ENCODE measurements at regions not wholly inside any gene's neighbourhood (a gene's known extent, or its start where the extent isn't known, plus 50 kb on each side); places are given as distances from the start of the nearest gene placed in this dataset.

DNA sequence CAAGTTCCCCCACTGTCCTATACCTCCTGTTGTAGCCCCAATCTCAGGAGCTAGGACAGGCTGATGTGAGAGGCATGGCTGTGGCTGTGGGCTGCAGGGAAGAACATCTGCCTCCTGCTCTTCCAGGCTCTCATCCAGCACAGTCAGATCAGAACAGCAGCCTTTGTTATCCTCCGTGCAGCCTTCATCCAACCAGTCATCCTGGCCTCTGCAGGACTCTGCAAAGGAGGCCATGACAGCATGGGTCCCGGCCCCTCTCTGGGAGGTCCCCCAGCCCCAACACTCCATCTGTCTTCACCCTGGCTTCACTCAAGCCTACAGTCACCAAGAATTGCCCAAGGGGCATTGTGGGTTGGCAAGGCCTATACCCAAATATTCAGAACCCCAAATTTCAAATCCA lies 223.2 kb upstream of the COPS8 start:
- Histone ChIP-seq H3K9me3 (ENCODE audit: insufficient read depth, low read depth) (peaks cover 5% of the 10 kb centered on the region; the same call in 1 of the 2 replicates), H3K4me2 (no peak overlapping the region), H3K4me3 (no peak overlapping the region), H3K36me3 (ENCODE audit: low read depth) (no peaks in the 10 kb centered on the region), H3K9me2 (ENCODE audit: insufficient read depth) (no peaks in the 10 kb centered on the region), H3F3A (ENCODE audit: insufficient read depth, low read depth) (no peaks in the 10 kb centered on the region), H3K79me2 (ENCODE audit: low read depth) (no peaks in the 10 kb centered on the region), H3K27ac (no peak overlapping the region), H2AFZ (no peak overlapping the region), H4K20me1 (ENCODE audit: insufficient read depth) (no peaks in the 10 kb centered on the region), H3K4me1 (replicated peaks; ENCODE audit: insufficient read depth) (no peaks in the 10 kb centered on the region), H3K27me3 (ENCODE audit: insufficient read depth, low read depth) (peaks cover 29% of the 10 kb centered on the region)
- ChIA-PET CTCF (no interaction called here), POLR2A (ENCODE audit: unreplicated experiment) (no interaction called here)
- no TSS peak for BruUV-seq (replicated peaks)
- no peak for TF ChIP-seq EZH2 (IDR thresholded peaks at IDR 0.05; ENCODE audit: low read depth)
- TF ChIP-seq, protein P1, sequence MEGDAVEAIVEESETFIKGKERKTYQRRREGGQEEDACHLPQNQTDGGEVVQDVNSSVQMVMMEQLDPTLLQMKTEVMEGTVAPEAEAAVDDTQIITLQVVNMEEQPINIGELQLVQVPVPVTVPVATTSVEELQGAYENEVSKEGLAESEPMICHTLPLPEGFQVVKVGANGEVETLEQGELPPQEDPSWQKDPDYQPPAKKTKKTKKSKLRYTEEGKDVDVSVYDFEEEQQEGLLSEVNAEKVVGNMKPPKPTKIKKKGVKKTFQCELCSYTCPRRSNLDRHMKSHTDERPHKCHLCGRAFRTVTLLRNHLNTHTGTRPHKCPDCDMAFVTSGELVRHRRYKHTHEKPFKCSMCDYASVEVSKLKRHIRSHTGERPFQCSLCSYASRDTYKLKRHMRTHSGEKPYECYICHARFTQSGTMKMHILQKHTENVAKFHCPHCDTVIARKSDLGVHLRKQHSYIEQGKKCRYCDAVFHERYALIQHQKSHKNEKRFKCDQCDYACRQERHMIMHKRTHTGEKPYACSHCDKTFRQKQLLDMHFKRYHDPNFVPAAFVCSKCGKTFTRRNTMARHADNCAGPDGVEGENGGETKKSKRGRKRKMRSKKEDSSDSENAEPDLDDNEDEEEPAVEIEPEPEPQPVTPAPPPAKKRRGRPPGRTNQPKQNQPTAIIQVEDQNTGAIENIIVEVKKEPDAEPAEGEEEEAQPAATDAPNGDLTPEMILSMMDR (conservative IDR thresholded peaks at IDR 0.05) = no peak
- DNase-seq = no peak
- intact Hi-C loops (cut with micrococcal nuclease; ENCODE audit: unreplicated experiment) = no loop called here

DNA sequence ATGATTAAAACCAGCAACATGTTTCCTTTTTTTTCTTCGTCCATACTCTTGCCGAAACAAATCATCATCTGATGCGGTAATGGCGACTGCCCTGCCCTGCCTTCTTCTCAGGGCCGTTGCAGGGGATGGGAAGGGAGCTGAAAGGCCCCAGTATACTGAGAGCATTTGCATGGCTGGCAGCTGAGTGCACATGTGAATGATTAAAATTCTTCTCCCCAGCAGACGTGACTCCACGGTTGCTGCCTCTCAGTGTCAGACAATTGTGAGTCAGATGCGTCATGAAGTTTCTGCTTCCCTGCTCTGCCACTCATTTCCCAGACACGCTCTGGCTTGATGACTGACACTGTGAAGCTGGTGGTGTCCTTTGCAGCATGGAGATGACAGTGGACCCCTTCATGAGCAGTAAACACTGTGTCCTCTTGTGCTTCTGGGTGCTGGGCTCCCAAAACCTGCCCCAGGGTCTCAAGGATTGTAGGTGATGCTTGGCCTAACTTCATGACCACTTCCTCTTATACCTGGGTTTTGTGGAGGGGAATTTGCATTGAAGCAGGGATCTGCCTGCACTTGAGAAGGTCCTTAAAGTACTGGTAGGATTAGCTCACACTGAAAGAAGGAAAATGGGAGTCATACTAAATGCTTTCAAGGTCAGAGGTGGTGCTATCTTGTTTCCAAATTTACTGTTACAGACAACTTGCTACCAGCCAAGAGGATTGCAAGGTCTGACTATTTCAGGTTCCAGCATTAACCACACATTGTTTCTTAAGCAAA lies 222.5 kb upstream of the COPS8 start:
- no peaks in the 10 kb centered on the region for H3K9me2 ChIP-seq (ENCODE audit: insufficient read depth)
- intact Hi-C loops (cut with micrococcal nuclease; ENCODE audit: unreplicated experiment) = no loop called here
- H2AFZ ChIP-seq = no peak overlapping the region
- no peak overlapping the region for H3K4me2 ChIP-seq
- POLR2A ChIA-PET (ENCODE audit: unreplicated experiment) = no interaction called here
- H3K9me3 ChIP-seq (ENCODE audit: insufficient read depth, low read depth) = peaks cover 5% of the 10 kb centered on the region; the same call in 1 of the 2 replicates
- H3K4me1 ChIP-seq (replicated peaks; ENCODE audit: insufficient read depth) = no peaks in the 10 kb centered on the region
- BruUV-seq (replicated peaks) = no TSS peak
- H3K27ac ChIP-seq = no peak overlapping the region
- H4K20me1 ChIP-seq (ENCODE audit: insufficient read depth) = no peaks in the 10 kb centered on the region
- no peaks in the 10 kb centered on the region for H3K79me2 ChIP-seq (ENCODE audit: low read depth)
- no peaks in the 10 kb centered on the region for H3F3A ChIP-seq (ENCODE audit: insufficient read depth, low read depth)
- H3K27me3 ChIP-seq (ENCODE audit: insufficient read depth, low read depth) = peaks cover 23% of the 10 kb centered on the region
- no peaks in the 10 kb centered on the region for H3K36me3 ChIP-seq (ENCODE audit: low read depth)
- TF ChIP-seq EZH2 (IDR thresholded peaks at IDR 0.05; ENCODE audit: low read depth) = no peak
- TF ChIP-seq, protein P1 (conservative IDR thresholded peaks at IDR 0.05) = no peak
- H3K4me3 ChIP-seq = no peak overlapping the region
- no peak for DNase-seq
- CTCF ChIA-PET = no interaction called here

DNA sequence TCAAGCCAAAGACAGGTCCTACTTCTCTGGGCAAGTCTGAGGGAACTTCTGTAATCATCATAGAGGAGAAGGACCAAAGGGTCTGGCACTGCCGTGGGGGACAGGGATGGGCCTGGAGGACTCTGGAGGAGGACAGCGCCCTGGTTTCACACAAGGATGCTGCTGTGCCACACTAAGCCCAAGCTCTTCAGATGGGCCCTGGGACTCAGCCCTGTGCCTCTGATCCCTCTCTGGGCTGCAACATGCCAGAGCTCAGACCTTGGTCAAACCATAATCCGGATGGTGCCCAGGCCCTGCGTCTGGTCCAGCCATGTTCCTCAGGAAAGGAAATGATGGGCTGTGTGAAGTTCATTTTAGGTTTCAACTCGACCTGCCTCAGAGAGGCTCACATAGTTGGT lies 222.0 kb upstream of the COPS8 start:
- Histone ChIP-seq H3K36me3 (ENCODE audit: low read depth) (no peaks in the 10 kb centered on the region), H3F3A (ENCODE audit: insufficient read depth, low read depth) (no peaks in the 10 kb centered on the region), H4K20me1 (ENCODE audit: insufficient read depth) (no peaks in the 10 kb centered on the region), H3K9me2 (ENCODE audit: insufficient read depth) (no peaks in the 10 kb centered on the region), H3K79me2 (ENCODE audit: low read depth) (no peaks in the 10 kb centered on the region), H3K4me2 (no peak overlapping the region), H3K27me3 (ENCODE audit: insufficient read depth, low read depth) (peaks cover 19% of the 10 kb centered on the region), H3K4me1 (replicated peaks; ENCODE audit: insufficient read depth) (no peaks in the 10 kb centered on the region), H3K9me3 (ENCODE audit: insufficient read depth, low read depth) (peaks cover 5% of the 10 kb centered on the region; the same call in 1 of the 2 replicates), H3K4me3 (no peak overlapping the region), H2AFZ (no peak overlapping the region), H3K27ac (no peak overlapping the region)
- no TSS peak for BruUV-seq (replicated peaks)
- ChIA-PET CTCF (no interaction called here), POLR2A (ENCODE audit: unreplicated experiment) (no interaction called here)
- intact Hi-C loops (cut with micrococcal nuclease; ENCODE audit: unreplicated experiment) = no loop called here
- TF ChIP-seq, protein P1 (conservative IDR thresholded peaks at IDR 0.05) = no peak
- TF ChIP-seq EZH2 (IDR thresholded peaks at IDR 0.05; ENCODE audit: low read depth) = no peak
- DNase-seq = no peak
